GM21367 (cell line): ENCODE measurements at regions not wholly inside any gene's neighbourhood (a gene's known extent, or its start where the extent isn't known, plus 50 kb on each side); places are given as distances from the start of the nearest gene placed in this dataset.

ENCODE experiments used
- ATAC-seq: cut with Tn5 transposase; IDR thresholded peaks from one replicate; pipeline ENCODE4 v1.9.1; 2021; ENCODE audit not compliant: unreplicated experiment

DNA sequence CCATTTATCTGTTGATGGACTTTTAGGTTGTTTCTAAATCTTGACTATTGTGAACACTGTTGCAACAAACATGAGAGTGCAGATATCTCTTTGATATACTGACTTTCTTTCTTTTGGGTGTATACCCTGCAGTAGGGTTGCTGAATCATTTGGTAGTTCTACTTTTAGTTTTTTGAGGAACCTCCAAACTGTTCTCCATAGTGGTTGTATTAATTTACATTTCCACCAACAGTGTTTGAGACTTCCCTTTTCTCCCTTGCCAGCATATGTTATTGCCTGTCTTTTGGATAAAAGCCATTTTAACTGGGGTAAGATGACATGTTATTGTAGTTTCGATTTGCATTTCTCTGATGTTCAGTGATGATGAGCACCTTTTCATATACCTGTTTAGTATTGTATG lies 330.0 kb downstream of the DDX10 start:
- ATAC-seq, result no peak

DNA sequence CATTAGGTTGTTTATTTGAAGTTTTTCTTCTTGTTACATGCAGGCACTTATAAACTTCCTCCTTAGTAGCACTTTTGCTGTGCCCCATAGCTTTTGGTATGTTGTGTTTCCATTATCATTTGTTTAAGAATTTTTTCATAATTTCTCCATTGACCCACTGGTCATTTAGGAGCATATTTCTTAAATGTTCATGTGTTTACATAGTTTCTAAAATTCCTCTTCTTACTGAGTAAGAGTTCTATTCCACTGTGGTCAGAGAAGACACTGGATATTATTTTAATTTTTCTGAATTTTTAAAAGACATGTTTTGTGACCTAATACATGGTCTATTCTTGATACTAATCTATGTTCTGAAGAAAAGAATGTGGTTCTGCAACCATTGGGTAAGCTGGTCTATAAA lies 333.0 kb downstream of the DDX10 start:
- no peak for ATAC-seq

GRCh38 chr11:109000531-109000930 lies 335.7 kb downstream of the DDX10 start:
- ATAC-seq, result no peak

GRCh38 chr11:109001585-109001984 lies 336.7 kb downstream of the DDX10 start:
- ATAC-seq, result no peak

GRCh38 chr11:109012991-109013390 lies 348.1 kb downstream of the DDX10 start:
- ATAC-seq, result no peak

- no peak for ATAC-seq
Observed at GRCh38 chr11:109015283-109015682, 350.4 kb downstream of the DDX10 start.

GRCh38 chr11:109016724-109017123 lies 351.9 kb downstream of the DDX10 start:
- no peak for ATAC-seq

DNA sequence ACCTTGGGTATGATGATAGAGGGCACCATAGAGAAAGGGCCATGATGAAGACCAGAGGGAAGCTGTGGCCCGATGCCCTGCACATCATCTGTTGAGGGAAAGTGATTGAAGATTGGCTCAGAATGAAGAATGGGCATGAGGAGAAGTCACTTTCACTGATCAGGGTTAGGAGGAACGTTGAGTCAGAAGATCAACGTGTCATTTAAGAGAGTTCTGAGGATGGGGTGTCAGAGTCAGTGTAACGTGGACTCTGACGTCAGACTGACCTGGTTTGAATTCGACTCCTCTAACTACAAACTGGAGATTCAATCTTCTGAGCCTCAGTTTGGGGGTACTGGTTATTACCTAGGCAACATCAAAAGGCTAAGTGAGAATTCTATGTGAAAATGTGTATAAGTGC lies 352.6 kb downstream of the DDX10 start:
- ATAC-seq, result no peak

DNA sequence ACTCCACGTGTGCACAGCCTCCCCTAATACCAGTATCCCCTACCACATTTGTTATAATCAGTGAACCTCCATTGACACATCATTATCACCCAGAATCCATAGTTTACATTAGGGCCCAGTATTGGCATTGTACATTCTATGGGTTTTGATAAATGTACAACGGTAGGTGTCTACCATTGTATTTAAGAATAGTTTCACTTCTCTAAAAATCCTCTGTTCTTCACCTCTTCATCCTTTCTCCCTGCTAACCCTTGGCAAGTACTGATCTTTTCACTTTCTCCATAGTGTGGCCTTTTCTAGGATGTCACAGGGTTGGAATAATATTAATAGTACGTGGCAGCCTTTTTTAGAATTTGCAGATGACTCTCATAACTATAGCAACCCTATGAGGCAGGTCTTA lies 353.8 kb downstream of the DDX10 start:
- no peak for ATAC-seq

DNA sequence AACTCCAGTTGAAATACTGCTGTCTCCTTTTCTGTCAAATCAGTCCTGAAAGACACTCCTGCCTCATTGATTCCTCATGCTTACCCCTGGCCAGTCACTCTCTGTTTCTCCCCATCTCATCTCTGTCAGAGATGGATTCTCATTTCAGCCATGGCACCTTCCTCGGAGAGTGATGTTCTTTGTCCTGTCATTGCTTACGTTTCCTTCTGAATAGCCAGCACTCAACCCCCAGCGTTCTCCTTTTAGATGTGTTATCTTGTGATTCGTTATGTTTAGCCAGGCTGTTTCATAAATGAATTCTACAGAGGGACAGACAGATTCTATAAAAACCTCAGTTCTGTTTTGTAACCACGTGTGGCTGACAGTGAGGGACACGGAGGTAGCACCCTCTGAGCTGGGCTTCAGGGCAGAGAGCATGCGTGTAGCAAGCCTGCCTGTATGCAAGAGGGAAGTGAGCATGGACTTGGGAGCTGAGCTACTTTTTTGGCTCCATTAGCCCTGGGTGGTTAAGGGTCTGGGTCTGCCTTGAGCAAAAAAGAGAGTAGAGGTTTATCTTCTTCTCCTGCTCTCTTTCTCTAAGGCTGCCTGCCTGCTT lies 354.6 kb downstream of the DDX10 start:
- no peak for ATAC-seq

GRCh38 chr11:109023036-109023435 lies 358.2 kb downstream of the DDX10 start:
- ATAC-seq, result no peak

GRCh38 chr11:109026891-109027489 lies 362.1 kb downstream of the DDX10 start:
- ATAC-seq, result no peak

- ATAC-seq, result no peak
Observed at GRCh38 chr11:109027851-109028250, 363.0 kb downstream of the DDX10 start.

DNA sequence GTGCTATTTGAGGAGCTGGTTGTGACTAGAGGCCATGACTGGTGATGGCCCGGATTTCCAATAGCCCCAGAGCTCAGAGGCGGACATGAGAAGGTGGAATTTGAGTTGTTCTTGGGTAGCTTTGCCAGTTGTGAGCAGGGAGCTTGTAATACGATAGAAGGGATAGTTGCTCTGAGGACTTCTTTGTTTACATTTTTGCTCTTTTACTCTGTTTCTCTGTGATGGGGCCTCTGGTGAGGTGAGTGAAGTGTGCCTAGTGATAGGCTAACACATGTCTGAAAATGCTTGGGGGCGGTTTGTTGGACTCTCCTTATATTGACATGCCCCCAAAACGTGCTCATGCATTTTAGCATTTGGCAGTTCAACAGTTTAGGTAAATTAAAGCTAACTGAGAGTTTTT lies 365.1 kb downstream of the DDX10 start:
- no peak for ATAC-seq

DNA sequence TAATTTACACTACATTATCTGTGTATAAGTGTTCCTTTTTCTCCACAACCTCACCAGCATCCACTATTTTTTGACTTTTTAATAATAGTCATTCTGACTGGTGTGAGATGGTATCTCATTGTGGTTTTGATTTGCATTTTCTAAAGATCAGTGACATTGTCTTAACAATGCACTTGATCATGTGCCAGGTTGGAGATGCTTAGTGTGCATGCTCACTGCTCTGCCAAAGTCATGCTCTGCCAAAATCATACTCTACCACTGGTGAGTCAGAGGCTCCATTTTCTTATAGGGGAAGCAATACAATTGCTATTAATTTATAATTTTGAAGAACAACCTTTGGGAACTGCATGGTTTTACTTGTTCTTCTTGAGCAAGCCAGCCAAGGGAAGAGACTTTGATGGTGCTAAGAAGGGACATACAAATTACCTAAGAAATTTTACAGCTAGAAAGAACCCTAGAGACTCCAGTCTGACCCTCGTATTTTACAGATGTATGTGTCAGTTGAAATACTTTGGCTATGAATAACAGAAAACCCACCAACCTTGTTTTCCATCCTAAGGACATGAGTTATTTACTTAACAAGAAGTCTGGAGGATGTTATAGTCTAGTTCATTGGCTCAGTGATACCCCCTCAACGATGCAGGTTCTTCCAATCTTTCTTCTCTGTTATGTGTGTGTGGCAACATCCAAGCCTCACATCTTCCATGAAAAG lies 368.9 kb downstream of the DDX10 start:
- ATAC-seq, result no peak

- ATAC-seq, result no peak
Observed at GRCh38 chr11:109034339-109034696, 369.4 kb downstream of the DDX10 start.

DNA sequence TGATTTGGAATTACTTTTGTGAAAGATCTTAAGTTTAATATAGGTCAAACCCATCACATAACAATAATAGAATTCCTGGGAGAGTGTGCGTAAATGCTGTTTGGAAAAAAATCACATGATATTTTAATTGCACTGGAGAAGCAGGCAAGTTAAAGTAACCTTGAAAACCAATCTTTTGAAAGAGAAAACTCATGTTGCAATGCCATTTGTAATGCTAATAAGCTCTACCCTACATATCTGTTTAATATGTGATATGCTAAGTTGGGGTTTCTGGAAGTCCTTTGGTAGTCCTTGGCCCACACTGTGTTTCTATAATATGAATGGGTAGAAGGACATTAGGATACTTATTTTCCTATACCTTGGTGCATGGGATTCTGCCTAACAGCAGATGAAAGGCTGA lies 370.4 kb downstream of the DDX10 start:
- no peak for ATAC-seq

DNA sequence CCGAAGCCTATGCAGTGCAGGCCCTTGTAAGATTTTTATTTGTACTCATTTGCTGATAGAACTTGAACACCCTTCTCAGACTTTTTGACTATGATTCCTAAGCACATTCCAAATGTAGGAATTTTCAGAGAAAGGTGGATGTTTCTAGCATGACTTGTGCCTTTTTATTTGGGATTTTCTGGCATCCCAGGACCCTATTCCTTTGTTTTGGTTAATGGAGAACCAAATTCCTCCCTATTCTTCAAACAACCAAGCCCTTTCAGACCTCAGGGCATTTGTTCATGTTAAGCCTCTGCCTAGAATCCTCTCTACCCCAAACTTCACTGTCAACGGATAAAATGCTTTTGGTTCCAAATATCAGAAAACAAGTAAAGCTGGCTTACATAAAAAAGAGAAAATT lies 371.1 kb downstream of the DDX10 start:
- ATAC-seq, result no peak

GRCh38 chr11:109037856-109038780 lies 373.2 kb downstream of the DDX10 start:
- no peak for ATAC-seq

GRCh38 chr11:109039611-109040010 lies 374.7 kb downstream of the DDX10 start:
- ATAC-seq, result no peak

DNA sequence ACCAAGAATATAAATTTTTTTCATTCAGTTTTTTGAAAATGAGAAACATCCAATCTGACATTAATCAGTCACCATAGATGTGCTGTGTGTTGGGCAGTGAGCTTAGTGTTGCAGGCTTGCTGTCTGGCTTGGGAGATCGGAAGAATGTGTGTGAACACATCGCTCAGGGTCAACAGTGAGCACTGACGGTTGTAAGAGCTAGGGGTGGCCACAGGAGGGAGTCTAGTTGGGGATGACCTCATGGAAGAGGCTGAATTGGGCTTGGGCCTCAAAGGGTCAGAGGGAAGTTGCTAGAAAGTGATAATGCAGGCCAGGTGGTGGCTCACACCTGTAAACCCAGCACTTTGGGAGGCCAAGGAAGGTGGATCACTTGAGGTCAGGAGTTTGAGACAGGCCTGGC lies 375.4 kb downstream of the DDX10 start:
- ATAC-seq, result no peak

DNA sequence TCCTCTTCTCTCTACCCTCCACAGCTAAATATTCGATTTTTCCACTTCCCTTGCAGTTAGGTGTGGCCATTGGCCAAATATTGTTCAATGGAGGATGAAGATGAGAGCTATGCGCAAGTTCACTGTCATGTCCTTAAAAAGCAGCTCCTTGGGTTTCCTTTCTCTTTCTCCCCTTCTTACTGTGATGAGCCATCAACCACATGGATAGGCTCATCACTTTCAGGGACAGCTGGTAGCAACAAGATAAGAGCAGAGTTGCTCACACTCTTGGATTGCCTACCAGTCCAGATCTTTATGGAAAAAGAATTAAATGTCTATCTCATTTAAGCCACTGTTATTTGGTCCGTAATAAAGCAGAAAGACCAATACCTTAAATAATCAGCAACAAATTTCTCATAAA lies 377.0 kb downstream of the DDX10 start:
- ATAC-seq, result no peak
